Rectal smooth muscle tissue (tissue), 1 donor: ENCODE measurements at regions not wholly inside any gene's neighbourhood (a gene's known extent, or its start where the extent isn't known, plus 50 kb on each side); places are given as distances from the start of the nearest gene placed in this dataset.

Source experiments
- H3K27ac ChIP-seq: one replicate; pipeline ENCODE4 v1.7.0; 2013; ENCODE audit warnings: low read depth, low read length, inconsistent platforms
- H3K27me3 ChIP-seq: one replicate; pipeline ENCODE4 v1.7.0; 2013; ENCODE audit warnings: low read length; ENCODE audit not compliant: control insufficient read depth, insufficient read depth
- H3K36me3 ChIP-seq: one replicate; pipeline ENCODE4 v1.7.0; 2013; ENCODE audit warnings: low read length; ENCODE audit not compliant: control insufficient read depth, insufficient read depth
- H3K4me1 ChIP-seq: one replicate; pipeline ENCODE4 v1.7.0; 2013; ENCODE audit warnings: low read length; ENCODE audit not compliant: control insufficient read depth, insufficient read depth
- H3K4me3 ChIP-seq: one replicate; pipeline ENCODE4 v1.7.0; 2013; ENCODE audit warnings: low read length
- H3K9ac ChIP-seq: one replicate; pipeline ENCODE4 v1.7.0; 2013; ENCODE audit warnings: low read length

DNA sequence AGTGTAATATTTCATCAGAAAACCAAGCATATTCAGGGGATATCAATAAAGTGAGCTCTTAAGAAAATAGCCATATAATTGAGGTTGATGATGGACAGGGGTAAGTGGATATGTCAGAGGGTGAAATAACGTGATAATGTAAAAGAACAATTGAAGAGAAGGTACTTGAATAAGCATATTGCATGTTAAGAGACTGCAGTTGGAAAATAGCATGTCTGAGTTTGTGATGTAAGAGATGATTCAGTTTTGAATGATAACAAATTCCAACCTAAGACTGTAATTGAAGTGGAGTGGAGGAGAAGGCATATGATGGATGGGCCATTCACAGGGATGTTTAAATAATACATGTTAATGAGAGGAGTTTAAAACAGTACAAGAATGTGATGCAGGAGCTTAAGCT is 1633.5 kb downstream of the SLITRK1 start:
- Histone ChIP-seq H3K36me3 (no peaks in the 10 kb centered on the region), H3K4me1 (no peaks in the 10 kb centered on the region), H3K27ac (no peak overlapping the region), H3K4me3 (no peak overlapping the region), H3K9ac (no peak overlapping the region), H3K27me3 (no peaks in the 10 kb centered on the region)

DNA sequence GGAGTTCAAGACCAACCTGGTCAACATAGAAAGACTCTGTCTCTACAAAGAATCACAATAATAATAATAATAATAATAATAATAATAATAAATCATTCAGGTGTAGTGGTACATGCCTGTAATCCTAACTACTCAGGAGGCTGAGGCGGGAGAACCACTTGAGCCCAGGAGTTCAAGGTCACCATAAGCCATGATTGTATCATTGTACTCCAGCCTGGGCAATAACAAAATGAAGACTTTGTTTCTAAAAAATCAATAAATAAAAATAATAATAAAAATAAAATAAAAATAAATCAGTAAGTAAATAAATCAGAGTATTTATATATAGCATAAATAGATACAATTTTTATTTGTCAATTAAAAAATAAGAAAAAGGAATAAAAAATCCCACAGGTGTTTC is 1636.4 kb downstream of the SLITRK1 start:
- H3K4me3 ChIP-seq = no peak overlapping the region
- H3K4me1 ChIP-seq = no peaks in the 10 kb centered on the region
- no peak overlapping the region for H3K9ac ChIP-seq
- H3K36me3 ChIP-seq = no peaks in the 10 kb centered on the region
- H3K27me3 ChIP-seq = no peaks in the 10 kb centered on the region
- H3K27ac ChIP-seq = no peak overlapping the region

DNA sequence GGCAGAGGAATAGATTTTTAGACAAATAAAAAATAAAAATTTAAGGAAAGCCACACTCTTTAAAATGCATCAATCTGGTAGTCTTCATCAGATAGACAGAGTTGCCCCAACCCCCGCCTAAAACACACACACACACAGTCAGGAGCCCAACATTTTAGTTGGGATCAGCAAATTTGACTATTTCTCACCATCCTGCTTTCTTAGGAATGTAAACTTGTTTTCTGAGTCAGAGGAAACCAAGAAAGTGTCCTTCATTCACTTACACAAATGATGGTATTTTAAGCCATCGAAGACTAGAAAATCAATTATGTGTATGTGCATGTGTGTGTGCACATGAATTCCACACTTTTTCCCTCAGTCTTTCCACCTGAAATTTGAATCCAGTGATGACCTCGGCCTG is 1657.5 kb downstream of the SLITRK1 start:
- no peaks in the 10 kb centered on the region for H3K4me1 ChIP-seq
- H3K9ac ChIP-seq = no peak overlapping the region
- no peak overlapping the region for H3K27ac ChIP-seq

DNA sequence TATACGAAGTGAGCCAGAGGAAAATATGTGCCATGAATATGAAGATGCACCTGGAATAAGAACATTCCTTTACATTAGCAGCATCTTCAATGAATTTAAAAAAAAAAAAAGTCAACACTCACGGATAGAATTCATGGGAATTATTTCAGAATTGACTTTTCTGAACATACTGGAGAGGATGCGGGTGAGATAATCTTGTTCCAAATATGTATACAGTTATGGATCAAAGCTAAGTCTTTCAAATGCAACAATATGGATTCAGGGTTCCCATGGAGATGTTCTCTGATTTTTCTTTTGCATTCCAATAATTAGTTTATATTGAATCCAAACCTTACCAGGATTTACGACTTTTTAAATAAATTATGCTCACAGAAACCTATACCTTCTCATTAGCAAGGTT is 1660.7 kb downstream of the SLITRK1 start:
- no peak overlapping the region for H3K9ac ChIP-seq
- no peaks in the 10 kb centered on the region for H3K36me3 ChIP-seq
- no peaks in the 10 kb centered on the region for H3K27me3 ChIP-seq
- H3K4me1 ChIP-seq = no peaks in the 10 kb centered on the region
- no peak overlapping the region for H3K4me3 ChIP-seq
- H3K27ac ChIP-seq = no peak overlapping the region

More for the DNA sequence above, 1657.5 kb downstream of the SLITRK1 start:
- no peaks in the 10 kb centered on the region for H3K27me3 ChIP-seq
- no peaks in the 10 kb centered on the region for H3K36me3 ChIP-seq
- H3K4me3 ChIP-seq = no peak overlapping the region

DNA sequence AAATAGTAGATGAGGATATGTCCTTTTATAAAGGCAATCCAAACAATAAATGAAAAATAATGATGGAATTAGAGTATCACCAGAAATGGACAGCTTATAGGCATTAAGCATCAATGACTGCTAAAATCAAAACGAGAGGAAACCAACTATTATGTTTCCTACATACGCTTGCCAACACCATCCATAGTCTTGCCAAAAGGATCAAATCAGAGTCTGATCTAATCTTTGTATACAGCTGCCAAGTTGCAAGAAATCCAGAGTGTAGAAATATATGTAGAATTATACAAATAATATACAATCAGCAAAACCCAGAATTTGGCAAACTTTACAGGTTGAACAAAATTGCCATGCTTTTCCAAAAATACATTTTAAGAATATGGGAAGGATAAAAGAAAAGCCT is 1661.6 kb downstream of the SLITRK1 start:
- no peaks in the 10 kb centered on the region for H3K36me3 ChIP-seq
- no peak overlapping the region for H3K9ac ChIP-seq
- H3K4me1 ChIP-seq = no peaks in the 10 kb centered on the region
- no peak overlapping the region for H3K27ac ChIP-seq
- H3K4me3 ChIP-seq = no peak overlapping the region
- H3K27me3 ChIP-seq = no peaks in the 10 kb centered on the region

DNA sequence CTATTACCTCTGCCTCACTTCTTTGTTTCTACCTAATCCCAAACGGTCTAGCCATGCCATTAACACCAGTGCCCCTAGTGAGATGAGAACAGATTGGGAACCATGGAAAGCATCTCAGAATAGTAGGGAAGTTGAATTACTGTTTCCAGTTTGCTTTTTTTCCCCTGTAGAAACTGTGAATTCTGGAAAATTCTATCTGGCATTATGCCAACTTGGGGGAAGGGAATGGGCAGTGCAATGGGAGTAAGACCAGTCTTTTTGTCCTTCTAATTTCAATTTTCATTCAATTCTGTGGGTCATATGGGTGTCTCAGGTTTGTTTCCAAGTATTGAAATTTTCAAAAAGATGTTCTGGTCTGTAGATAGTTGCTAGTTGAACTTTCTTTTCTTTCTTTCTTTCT is 1666.1 kb downstream of the SLITRK1 start:
- Histone ChIP-seq H3K4me1 (no peaks in the 10 kb centered on the region), H3K4me3 (no peak overlapping the region), H3K36me3 (no peaks in the 10 kb centered on the region), H3K27ac (no peak overlapping the region), H3K27me3 (no peaks in the 10 kb centered on the region), H3K9ac (no peak overlapping the region)

DNA sequence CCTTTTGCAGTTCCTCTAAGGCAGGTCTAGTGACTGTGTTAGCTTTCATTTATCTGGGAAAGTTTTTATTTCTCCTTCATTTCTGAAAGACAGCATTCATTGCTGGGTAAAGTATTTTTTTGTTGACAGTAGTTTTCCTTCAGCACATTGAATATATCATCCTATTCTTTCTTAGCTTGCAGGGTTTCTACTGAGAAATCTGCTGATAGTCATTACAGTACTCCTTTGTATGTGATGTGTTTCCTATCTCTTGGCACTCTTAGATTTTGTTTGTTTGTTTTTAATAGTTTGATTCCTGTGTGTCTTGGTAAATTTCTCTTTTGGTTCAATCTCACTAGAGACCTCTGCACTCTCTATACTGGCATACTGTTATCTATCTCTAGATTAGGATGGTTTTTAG is 1667.9 kb downstream of the SLITRK1 start:
- Histone ChIP-seq H3K9ac (no peak overlapping the region), H3K4me3 (no peak overlapping the region), H3K4me1 (no peaks in the 10 kb centered on the region)

DNA sequence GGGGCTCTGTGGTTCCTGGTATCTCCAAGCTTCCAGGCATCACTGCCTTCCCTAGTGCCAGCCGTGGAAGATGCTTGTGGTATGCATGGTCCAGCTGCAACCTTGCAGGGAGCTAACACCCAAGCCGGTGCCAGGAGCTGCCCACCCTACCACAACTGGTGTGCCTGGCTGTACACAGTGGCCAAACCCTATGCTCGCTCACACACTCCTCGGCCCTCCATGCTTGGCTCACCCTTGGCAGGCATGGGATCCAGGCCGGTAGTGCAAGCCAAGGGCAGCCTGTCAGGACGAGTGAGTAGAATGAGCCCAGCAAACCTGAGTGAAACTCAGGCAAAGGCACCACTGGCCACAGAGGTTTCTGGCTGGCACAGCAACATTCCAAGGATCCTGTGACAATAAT is 1676.0 kb downstream of the SLITRK1 start:
- Histone ChIP-seq H3K4me3 (no peak overlapping the region), H3K36me3 (no peaks in the 10 kb centered on the region), H3K9ac (no peak overlapping the region), H3K27me3 (no peaks in the 10 kb centered on the region), H3K27ac (no peak overlapping the region), H3K4me1 (no peaks in the 10 kb centered on the region)

More for the DNA sequence above, 1667.9 kb downstream of the SLITRK1 start:
- Histone ChIP-seq H3K36me3 (no peaks in the 10 kb centered on the region), H3K27me3 (no peaks in the 10 kb centered on the region), H3K27ac (no peak overlapping the region)

DNA sequence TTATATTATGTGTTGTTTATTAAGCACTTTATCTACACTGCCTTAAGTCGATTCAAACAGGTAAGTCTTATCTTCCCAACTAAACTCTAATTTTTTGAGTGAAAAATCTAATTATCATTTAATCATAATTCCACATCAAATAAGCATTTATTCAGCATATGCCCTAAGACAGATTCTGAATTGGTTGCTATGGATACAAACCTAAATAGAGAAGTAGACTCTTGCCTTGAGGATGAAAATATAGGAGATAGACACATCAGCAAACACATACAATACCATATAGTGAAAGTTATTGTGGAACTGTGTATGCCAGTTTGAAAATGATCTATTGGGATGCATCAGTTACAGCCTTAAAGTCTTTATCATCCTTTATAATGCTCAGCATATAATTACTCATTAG is 1679.9 kb downstream of the SLITRK1 start:
- Histone ChIP-seq H3K27me3 (no peaks in the 10 kb centered on the region), H3K4me3 (no peak overlapping the region), H3K9ac (no peak overlapping the region)

DNA sequence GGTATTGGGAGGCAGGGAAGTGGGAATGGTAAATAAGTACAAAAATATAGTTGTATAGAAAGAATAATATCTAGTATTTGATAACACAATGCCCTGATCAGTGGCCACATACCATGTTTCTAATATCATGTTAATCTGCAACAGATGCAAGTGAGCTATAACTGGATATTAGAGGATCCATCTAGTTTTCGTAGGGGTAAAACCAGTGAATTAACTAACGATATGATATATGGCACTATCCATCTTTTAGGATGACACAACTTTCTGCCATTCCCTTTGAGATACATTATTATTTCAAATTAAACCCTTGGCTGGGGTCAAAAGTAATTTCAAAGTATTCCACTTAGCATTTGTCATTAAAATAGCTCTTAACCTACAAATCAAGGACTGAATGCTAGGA is 1686.2 kb downstream of the SLITRK1 start:
- H3K9ac ChIP-seq = no peak overlapping the region
- no peaks in the 10 kb centered on the region for H3K4me1 ChIP-seq
- H3K4me3 ChIP-seq = no peak overlapping the region
- no peaks in the 10 kb centered on the region for H3K36me3 ChIP-seq
- no peaks in the 10 kb centered on the region for H3K27me3 ChIP-seq
- no peak overlapping the region for H3K27ac ChIP-seq

More for the DNA sequence above, 1679.9 kb downstream of the SLITRK1 start:
- H3K36me3 ChIP-seq = no peaks in the 10 kb centered on the region
- H3K27ac ChIP-seq = no peak overlapping the region
- H3K4me1 ChIP-seq = no peaks in the 10 kb centered on the region

DNA sequence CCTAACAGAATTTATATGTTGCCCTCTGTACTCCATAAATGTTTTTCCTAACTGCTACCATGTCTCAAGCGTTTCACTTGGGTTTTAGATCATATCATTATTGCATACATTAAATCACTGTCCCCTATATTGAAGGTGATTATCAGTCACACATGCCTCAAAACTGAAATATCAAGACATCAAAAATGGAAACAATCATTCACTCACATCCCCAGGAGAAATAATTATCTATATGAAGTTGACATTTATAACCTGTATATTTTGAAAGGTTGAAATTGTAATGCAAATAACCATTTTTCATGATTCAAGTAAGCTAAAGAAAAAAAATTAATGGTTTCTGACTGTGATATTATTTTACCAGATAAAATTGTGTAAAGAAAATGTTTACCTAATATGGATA is 1695.0 kb downstream of the SLITRK1 start:
- Histone ChIP-seq H3K27me3 (no peaks in the 10 kb centered on the region), H3K27ac (no peak overlapping the region), H3K36me3 (no peaks in the 10 kb centered on the region), H3K9ac (no peak overlapping the region), H3K4me1 (no peaks in the 10 kb centered on the region), H3K4me3 (no peak overlapping the region)

DNA sequence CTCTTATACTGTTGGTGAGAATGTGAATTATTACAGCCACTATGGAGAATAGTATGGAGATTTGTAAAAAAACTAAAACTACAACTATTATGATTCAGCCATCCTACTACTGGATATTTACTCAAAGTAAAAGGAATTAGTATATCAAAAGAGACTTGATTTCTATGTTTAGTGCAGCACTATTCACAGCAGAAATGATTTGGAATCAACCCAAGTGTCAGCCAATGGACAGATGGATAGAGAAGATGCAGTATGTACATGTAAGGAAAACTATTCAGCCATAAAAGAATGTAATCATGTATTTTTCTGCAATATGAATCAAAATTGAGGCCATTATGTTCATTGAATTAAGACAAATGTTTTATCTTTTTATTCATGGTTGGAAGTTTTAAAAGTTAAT is 1705.5 kb downstream of the SLITRK1 start:
- no peak overlapping the region for H3K4me3 ChIP-seq
- no peak overlapping the region for H3K9ac ChIP-seq

DNA sequence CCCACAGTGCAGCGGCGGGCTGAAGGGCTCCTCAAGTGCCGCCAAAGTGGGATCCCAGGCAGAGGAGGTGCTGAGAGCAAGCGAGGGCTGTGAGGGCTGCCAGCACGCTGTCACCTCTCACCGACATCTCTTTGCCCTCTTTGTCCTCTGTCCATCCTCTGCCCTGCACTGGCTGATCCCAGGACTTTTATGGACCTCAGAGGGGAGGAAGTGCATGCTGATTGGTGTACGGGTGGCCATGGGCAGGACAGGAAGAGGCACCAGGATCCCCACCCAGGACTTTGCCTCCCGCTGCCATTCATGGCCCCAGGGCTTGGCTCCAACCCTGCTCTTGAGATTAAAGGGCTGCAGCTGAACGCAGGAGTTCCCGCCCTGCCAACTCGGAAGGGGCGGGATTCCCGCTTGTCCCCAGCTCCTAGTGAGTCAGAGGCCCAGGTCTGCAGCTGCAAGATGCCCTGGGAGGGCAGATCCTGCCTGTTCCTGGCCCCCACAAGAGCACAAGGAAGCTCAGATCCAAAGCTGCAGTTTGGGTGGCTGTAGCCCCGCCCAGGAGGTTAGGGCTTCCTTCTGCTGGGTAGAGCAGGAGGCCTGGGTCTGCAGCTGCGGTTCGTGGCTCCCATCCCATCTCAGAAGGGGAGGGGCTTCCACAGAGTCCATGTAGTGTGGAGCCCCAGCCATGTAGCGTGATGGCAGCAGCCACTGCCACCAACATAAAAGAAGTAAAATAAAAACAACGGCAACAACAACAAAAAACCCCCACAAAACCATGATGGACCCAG is 1716.7 kb downstream of the SLITRK1 start:
- Histone ChIP-seq H3K9ac (no peak overlapping the region), H3K27me3 (no peaks in the 10 kb centered on the region), H3K27ac (no peak overlapping the region), H3K36me3 (no peaks in the 10 kb centered on the region), H3K4me3 (no peak overlapping the region), H3K4me1 (no peaks in the 10 kb centered on the region)

More for the DNA sequence above, 1705.5 kb downstream of the SLITRK1 start:
- H3K27me3 ChIP-seq = no peaks in the 10 kb centered on the region
- no peak overlapping the region for H3K27ac ChIP-seq
- no peaks in the 10 kb centered on the region for H3K4me1 ChIP-seq
- no peaks in the 10 kb centered on the region for H3K36me3 ChIP-seq
